HFFc6 (cell line): ENCODE measurements at regions not wholly inside any gene's neighbourhood (a gene's known extent, or its start where the extent isn't known, plus 50 kb on each side); places are given as distances from the start of the nearest gene placed in this dataset.

Source experiments
- DNase-seq: peaks from one replicate; pipeline ENCODE4 v3.0.0-alpha.2; 2018
- H3K27ac Mint-ChIP-seq: 2 replicates; pipeline ENCODE4 v1.8.0; 2020; ENCODE audit warnings: mild to moderate bottlenecking, mixed read lengths
- H3K27me3 Mint-ChIP-seq: 2 replicates; pipeline ENCODE4 v1.8.0; 2021; ENCODE audit warnings: mild to moderate bottlenecking, moderate library complexity, mixed read lengths; ENCODE audit not compliant: insufficient read depth
- H3K36me3 Mint-ChIP-seq: 2 replicates; pipeline ENCODE4 v1.8.0; 2021; ENCODE audit warnings: low read depth, mixed read lengths
- H3K4me1 Mint-ChIP-seq: 2 replicates; pipeline ENCODE4 v1.8.0; 2020; ENCODE audit warnings: low read depth, mixed read lengths
- H3K4me3 Mint-ChIP-seq: 2 replicates; pipeline ENCODE4 v1.8.0; 2020; ENCODE audit warnings: mild to moderate bottlenecking, moderate library complexity, mixed read lengths
- H3K9me3 Mint-ChIP-seq: 2 replicates; pipeline ENCODE4 v1.8.0; 2020; ENCODE audit warnings: mild to moderate bottlenecking, mixed read lengths
- TF ChIP-seq, protein P1 (sequence below): fragments of 200-600 bp; sonication (generic); IDR thresholded peaks from 2 replicates; pipeline ENCODE4 v1.5.0; 2021; ENCODE audit warnings: antibody characterized with exemption, mild to moderate bottlenecking

DNA sequence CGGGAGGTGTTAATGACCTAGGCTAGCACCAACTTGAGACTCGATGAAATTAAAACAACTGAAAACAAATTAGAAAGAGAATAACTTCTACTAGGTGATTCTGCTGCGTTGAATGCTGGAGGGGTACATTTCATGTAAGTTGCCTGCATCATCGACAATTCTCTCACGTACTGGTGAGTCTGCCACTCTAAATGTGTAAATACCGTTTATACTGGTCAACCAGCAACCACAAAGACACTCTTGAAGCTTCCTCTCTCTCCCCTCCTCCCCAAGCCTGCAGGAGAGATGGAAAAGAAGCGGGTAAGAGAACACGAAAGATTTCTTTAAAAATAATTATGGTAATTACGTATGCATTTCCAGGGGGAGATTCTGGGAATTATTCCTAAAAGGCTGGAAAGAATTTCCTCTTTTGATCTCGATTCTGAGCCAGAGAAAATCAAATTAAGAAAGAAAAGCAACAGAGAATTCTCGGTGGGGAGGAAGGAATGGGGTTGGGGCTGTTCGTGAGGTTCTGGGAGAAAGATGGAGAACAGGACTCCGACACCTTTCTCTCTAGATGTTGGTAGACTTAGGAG lies 68.6 kb upstream of the MRTFB start:
- Mint-ChIP-seq H3K27ac (no peak overlapping the region), H3K27me3 (peaks cover 15% of the 10 kb centered on the region), H3K36me3 (no peaks in the 10 kb centered on the region), H3K4me1 (peaks cover 24% of the 10 kb centered on the region), H3K9me3 (no peaks in the 10 kb centered on the region), H3K4me3 (peak overlapping the region; percentile 92)
- no peak for DNase-seq
- TF ChIP-seq, protein P1, sequence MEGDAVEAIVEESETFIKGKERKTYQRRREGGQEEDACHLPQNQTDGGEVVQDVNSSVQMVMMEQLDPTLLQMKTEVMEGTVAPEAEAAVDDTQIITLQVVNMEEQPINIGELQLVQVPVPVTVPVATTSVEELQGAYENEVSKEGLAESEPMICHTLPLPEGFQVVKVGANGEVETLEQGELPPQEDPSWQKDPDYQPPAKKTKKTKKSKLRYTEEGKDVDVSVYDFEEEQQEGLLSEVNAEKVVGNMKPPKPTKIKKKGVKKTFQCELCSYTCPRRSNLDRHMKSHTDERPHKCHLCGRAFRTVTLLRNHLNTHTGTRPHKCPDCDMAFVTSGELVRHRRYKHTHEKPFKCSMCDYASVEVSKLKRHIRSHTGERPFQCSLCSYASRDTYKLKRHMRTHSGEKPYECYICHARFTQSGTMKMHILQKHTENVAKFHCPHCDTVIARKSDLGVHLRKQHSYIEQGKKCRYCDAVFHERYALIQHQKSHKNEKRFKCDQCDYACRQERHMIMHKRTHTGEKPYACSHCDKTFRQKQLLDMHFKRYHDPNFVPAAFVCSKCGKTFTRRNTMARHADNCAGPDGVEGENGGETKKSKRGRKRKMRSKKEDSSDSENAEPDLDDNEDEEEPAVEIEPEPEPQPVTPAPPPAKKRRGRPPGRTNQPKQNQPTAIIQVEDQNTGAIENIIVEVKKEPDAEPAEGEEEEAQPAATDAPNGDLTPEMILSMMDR = no peak

DNA sequence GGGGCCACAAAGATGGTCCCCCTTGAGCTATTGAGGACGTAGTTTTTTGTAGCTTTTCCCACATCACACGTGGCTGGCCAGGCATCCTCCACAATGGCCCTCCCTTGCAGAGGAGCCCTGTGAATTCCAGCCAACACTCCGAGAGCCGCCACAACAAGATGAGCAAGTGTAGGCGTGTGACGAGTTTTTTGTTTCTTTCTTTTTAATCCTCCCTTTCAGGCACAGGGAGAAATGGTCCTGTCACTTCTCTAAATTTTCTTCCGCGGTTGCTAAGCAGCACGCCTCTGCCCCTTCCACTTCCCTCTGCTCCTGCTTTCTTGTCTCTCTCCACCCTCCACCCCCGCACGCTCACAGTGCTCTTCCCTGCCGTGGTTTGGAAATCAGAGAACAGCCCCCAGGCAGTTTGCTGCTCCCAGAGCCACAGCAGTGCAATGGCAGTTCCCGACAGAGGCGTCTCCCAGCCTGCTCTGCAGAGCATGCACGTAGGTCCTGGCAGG lies 68.0 kb upstream of the MRTFB start:
- H3K9me3 Mint-ChIP-seq = no peaks in the 10 kb centered on the region
- peak overlapping the region; percentile 40 for H3K27ac Mint-ChIP-seq
- DNase-seq = peak; percentile 72
- peak overlapping the region; percentile 92 for H3K4me3 Mint-ChIP-seq
- TF ChIP-seq, protein P1 = peak; percentile 16; the same call in 1 of the 2 replicates
- no peaks in the 10 kb centered on the region for H3K36me3 Mint-ChIP-seq
- H3K4me1 Mint-ChIP-seq = peaks cover 30% of the 10 kb centered on the region
- H3K27me3 Mint-ChIP-seq = peaks cover 15% of the 10 kb centered on the region

DNA sequence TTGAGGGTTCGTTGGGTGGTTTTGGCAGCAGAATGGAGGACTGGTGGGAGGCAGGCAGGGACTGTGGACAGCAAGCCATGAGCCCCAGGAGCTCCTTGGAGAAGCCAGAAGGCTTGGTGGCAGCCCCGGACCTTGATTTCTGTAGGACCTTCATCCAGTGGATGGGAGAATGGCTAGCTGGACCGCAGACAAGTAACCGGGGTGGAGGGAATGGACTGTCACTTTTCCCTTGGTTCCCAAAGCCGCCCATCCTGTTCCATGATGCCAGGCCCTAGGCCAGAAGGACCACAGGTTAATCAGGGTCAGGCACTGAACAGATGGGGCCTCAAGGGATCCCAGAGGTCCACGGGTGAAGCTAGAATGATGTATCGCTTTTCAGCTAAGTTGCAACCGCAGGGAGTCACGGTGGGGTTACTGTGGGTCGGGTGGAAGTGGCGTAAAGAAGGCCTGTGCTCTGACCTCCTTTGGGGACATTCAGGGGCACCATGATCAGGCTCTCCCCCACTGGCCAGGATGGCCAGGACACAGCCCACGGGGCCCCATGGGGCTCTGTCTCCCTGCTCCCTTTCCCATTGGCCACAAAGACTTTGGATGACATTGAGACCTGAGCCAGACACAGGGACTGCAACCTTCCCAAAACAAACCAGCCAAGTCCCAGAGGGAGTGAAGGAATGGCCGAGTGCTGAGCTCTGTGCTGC lies 66.9 kb upstream of the MRTFB start:
- Mint-ChIP-seq H3K27me3 (peaks cover 17% of the 10 kb centered on the region), H3K27ac (no peak overlapping the region), H3K9me3 (no peaks in the 10 kb centered on the region), H3K4me1 (peaks cover 30% of the 10 kb centered on the region), H3K36me3 (no peaks in the 10 kb centered on the region), H3K4me3 (no peak overlapping the region)
- no peak for DNase-seq
- TF ChIP-seq, protein P1 = no peak

DNA sequence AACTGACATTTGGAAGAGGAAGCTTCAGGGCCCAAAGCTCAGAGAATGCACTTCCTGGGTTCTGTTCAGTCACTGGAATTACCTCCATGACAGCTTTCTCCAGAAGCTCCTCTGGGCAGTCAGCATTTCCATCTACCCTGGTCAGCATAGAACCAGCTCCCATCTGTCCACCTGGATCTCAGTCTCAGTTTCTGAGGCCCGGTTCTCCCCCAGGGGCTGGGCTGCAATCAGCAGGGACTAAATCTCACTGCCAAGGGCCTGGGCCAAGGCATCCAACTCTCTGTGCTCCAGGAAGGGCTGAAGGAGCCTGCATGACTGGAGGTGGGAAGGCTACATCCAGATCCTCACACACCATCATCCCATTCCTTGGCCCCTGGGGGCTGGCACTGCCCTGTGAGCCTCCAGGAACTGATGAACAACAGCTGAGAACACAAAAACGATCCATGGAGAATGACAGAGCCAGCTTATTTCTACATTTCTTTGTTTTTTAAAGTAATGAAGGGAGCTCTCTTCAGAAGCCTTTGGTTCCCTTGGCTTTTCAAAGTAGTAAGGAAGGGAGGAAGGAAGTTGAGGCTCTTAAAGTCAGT lies 66.3 kb upstream of the MRTFB start:
- no peaks in the 10 kb centered on the region for H3K36me3 Mint-ChIP-seq
- DNase-seq = no peak
- H3K27me3 Mint-ChIP-seq = peaks cover 21% of the 10 kb centered on the region
- no peaks in the 10 kb centered on the region for H3K9me3 Mint-ChIP-seq
- TF ChIP-seq, protein P1 = no peak
- no peak overlapping the region for H3K27ac Mint-ChIP-seq
- H3K4me3 Mint-ChIP-seq = no peak overlapping the region
- H3K4me1 Mint-ChIP-seq = peaks cover 30% of the 10 kb centered on the region

DNA sequence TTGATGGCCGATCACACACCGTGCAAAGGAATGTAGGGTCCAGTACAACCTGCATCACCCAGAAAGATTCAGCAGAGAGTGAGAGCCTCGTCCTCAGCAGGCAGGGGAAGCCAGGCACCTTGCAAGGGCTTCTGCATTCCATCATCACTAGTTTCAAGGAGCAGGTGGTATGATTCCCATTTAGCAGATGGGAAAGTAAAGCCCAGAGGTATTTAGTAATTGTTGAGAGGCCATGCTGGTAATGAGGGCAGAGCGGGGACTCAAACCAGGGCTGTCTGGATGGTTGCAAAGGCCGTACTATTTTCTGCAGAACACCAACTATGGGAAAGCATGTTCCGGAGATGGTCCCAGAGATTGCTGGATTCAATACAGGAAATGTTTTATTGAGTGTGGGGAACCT lies 65.8 kb upstream of the MRTFB start:
- Mint-ChIP-seq H3K4me1 (peaks cover 30% of the 10 kb centered on the region), H3K4me3 (no peak overlapping the region), H3K27ac (no peak overlapping the region), H3K9me3 (no peaks in the 10 kb centered on the region), H3K36me3 (no peaks in the 10 kb centered on the region), H3K27me3 (peaks cover 25% of the 10 kb centered on the region)
- TF ChIP-seq, protein P1 = no peak
- no peak for DNase-seq
